ENCODE measurements at regions not wholly inside any gene's neighbourhood (a gene's known extent, or its start where the extent isn't known, plus 50 kb on each side); places are given as distances from the start of the nearest gene placed in this dataset.

DNA sequence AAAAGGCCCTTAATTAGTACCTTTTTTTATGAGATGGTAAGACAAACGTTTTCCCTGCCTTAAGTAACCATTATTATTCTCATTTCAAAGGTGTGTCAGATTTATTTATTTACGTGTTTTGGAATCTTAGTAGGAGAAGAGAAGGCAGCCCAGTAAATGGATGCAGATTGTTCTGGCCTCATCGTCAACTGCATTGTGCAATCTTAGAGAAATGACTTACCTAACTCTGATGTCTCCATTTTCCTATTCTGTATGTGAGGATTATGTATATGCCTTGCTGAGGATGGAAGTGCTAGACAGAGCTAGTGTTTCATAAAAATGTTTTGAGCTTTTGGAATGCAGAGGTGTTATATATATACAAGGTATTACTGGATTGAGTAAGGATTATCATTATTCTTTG lies 97.0 kb upstream of the JAG1 start:
- no peak for ATAC-seq
- no peak for DNase-seq (ENCODE audit: low spot score)

DNA sequence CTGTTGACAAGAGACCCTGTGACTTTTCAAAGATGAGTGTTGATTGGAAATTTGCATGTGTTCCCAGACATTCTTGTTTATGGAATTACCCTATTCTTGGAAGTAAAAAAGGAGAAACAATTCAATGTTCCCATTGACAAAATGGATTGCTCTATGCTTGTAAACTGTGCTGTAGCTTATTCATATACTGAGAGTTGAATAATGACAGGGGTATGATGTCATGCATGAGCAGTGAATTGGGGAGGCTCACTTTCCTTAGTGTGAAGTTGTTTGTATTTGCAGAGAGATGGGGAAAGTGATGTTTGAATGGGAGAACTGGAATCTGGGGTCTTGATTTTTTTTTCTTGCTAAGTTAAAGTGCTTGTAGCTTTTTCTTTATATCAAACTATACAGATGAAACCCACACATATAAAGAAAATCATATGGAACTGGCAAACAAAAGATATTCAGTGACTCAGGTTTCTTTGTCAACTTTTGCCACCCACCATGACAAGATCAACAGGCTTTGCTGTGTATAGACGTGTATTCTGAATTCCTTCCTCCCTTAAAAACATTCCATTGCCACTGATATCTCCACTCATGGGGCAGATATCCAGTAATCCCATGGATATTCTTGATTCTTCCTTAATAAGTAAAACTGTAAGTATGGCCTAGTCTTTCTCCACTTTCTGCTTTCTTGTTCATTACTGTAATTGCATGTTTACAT lies 97.8 kb upstream of the JAG1 start:
- DNase-seq (ENCODE audit: low spot score), result no peak

DNA sequence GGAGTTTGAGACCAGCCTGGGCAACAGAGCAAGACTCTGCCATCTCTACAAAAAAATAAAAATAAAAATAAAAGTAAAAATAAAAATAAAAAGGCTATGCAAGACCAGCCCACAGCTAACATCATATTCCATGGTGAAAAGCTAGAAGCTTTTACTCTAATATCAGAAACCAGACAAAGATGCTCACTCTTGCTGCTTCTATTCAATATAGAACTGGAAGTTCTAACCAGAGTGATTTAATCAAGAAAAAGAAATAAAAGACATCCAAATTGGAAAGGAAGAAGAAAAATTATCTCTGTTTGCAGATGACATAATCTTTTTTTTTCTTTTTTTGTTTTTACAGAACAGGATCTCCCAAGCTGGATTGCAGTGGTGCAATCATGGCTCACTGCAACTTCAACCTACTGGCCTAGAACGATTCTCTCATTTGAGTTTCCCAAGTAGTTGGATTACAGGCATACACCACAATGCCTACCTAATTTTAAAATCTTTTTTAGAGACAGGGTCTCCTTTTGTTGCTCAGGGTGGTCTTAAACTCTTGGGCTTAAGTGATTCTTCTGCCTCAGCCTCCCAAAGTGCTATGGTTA lies 100.7 kb upstream of the JAG1 start:
- no peak for ATAC-seq
- DNase-seq (ENCODE audit: low spot score), result no peak

More for the DNA sequence above, 97.8 kb upstream of the JAG1 start:
- no peak for ATAC-seq

DNA sequence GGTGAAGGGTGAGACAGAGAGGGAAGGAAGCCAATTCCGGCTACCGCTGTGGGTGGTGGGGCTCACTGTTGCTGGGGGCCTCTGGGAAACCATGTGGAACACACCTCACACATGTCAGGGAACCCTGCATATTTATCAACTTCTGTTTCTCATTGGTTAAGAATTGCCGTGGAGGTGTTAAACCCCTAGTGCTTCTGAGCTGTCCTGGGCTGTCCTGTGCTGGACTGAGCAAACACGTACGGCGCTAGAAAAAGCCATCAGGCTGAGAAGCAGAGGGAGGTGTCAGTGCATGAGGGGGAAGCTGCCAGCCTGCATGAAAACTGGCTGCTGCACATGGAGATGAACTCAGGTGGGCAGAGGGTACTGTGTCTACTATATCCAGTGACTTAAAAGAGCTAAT lies 103.9 kb upstream of the JAG1 start:
- ATAC-seq, result no peak
- no peak for DNase-seq (ENCODE audit: low spot score)

DNA sequence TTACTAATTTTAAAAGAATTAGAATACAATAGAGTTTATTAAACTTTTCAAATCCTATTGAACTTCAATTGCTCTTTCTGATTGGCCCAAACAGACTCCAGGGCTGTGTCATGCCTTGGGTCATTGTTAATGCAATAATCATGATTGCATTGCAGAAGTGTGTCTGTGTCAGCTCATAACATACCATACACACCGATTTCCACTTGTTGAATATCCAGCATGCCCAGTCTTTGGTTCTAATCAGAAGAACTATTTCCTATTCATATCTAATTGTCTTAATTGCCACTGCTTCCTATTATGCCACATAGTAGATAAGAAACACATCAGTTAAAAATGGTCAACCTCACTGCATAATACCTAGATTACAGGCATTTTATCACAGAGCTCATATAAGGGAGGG lies 106.1 kb upstream of the JAG1 start:
- no peak for DNase-seq (ENCODE audit: low spot score)
- no peak for ATAC-seq

DNA sequence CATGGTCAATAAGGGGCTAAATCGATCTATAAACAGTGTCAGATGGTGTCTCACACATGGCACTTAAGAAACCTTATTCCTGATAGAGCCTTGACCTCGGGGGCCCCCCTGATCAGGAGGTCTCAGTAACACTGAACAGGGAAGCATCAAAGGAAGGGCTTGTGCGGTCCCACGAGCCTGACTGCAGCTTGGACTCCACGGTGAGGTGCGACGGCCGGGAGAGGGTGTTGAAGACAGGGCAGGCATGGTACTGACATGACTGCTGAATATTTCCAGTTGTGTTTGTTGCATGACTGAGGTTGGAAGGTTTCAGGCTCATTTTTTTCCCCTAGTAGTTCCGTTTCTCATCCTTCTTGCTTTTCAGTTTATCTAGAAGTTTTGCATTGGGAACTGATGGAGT lies 107.1 kb upstream of the JAG1 start:
- ATAC-seq, result no peak
- DNase-seq (ENCODE audit: low spot score), result no peak

DNA sequence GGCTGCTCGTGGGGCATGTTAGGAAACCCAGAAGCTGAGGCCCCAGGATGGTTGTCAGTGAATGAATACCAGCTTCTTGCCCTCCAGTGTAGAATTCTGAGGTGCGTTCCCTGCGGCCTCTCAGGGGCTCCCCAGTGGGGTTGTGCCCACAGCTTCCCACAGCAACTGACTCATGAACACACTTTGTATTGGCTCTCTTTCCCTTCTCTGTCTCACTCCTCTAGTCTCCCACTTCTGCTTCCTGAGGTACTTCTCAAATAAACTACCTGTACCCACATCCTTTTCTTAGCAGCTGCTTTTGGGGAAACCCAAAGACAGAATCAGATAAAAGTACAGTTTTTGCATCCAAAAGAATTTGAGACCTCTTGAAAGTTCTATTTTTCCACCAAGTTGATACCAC lies 107.7 kb upstream of the JAG1 start:
- no peak for DNase-seq (ENCODE audit: low spot score)
- no peak for ATAC-seq

DNA sequence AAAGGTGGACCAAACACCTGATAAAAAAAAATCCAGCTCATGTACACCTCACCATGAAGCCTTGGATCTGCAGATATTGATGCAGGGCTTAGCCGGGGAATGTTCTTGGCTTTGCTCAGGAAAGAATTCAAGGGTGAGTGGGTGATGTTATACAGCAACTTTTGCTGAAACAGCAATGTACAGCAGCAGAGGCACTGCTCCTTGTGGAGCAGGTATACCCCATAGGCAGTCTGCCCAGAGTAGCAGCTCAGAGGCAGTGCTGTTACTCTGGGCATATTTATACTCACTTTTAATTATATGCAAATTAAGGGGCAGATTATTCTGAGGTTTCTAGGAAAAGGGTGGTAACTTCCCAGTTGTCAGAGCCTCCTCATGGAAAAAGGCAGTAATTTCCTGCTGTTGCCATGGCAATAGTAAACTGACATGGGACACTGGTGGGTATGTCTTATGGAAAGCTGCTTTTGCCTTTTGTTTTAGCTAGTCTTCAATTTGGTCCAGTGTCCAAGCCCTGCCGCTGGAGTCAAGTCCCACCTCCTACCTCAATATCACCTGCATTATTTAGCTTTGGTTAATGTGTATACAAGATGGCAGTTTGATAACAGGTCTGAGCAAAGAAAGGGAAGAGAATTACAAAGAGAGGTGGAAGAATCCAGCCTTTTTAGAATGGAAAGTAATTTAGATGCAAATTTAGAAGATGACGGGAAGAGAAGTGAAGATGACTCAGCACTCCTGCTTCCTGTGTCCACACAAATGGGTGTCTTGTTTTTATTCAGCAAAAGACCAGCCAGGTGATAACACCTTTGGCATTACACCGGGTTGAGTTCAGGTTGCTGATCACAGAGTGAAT lies 110.1 kb upstream of the JAG1 start:
- DNase-seq (ENCODE audit: low spot score) (no peak), ATAC-seq (no peak)

DNA sequence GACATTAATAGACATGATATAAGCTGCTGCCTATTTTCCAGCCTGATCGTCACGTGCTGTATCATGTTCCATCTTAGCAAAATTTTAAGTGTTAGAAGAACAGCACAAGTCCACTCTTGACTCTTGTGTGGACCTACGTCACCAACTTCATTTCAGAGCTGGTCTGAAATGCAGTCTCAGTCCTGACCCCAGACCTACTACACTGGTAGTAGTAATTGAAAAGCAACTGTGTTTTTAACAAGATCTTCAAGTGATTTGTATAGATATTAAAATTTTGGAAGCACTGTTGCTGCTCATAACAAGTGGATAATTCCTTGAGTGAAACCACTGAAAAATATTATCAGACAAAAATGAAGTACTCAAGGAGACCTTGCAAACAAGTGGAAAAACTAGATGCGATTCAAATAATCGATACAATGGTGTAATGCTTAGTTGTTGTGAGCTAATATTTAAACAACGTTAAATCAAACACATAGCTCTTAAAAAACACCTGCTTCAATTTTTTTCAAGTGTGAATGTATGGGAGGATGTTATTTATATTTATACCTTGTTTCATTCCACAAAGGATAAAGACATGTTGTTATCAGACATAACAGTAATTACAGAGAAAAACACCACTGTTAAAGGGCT lies 110.9 kb upstream of the JAG1 start:
- DNase-seq (ENCODE audit: low spot score), result no peak
- no peak for ATAC-seq

DNA sequence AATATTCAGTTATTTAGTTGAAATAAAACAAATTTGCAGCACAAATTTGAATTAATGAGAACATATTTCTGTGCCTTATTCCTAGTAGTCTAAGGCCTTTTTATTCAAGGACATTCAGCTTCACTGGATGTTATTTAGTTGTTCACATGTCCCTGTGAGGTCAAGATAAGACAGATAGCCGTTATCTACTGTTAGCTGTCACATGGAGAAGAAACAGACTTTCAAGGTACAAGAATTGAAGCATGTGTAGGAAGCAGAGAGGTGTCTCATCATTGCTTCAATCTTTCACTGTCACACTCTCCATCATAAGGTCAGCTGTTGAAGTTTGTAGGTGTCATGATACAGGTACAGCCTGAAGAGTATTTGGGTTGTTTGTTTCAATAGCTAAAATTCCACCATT lies 112.9 kb upstream of the JAG1 start:
- ATAC-seq (no peak), DNase-seq (ENCODE audit: low spot score) (no peak)

DNA sequence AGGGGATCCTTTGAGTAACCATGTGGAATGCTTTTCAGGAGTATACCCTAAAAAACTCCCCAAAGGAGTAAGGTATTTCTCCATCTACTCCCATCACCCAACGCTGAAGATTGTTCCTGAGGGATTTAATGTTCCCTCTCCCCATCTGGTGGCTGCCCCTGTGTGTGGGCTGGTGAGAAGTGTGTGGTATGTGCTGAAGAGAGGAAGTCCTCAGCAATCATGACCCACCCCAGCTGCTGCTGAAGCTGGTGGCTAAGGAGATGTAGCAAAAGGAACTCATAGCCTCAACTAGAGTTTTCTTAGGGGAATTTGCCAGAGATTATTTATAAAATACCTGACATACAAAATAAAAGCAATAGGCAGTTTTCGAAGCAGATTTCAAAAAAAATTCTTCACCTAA lies 114.3 kb upstream of the JAG1 start:
- ATAC-seq (no peak), DNase-seq (ENCODE audit: low spot score) (no peak)

DNA sequence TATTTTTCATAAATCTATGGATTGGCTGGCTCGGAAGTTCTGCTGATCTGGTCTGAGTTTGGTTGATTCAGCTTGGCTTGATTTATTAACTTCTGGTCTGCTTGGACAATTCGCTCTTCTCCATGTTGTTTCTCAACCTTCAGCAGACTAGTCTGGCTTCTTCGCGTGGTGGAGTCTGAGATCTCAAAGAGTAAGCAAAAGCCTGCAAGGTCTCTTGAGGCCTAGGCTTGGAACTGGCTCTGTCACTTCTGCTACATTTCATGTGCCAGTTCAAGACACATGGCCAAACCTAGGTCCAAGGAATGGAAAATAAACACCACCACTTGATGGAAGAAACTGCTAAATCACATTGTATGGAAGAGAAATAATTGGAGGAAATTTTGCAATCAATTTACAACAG lies 115.1 kb upstream of the JAG1 start:
- DNase-seq (ENCODE audit: low spot score) (no peak), ATAC-seq (no peak)

DNA sequence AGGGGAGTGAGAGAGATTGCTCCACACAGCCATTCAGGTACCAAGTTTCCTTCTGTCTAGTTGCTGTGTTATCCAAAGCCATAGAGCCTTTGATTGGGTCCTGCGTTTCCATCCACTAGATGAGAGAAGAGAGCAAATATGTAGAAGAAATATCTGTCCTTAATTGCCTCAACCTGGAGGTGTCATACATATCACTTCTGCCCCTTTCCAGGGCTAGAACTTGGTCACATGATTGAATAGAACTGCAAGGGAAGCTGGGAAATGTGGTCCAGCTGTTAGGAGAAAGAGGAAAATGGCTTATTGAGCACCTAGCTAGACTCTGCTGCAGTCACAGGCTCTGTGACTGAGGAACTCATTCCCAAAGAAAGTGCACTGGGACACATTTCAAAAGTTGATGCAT lies 115.6 kb upstream of the JAG1 start:
- no peak for DNase-seq (ENCODE audit: low spot score)
- no peak for ATAC-seq

DNA sequence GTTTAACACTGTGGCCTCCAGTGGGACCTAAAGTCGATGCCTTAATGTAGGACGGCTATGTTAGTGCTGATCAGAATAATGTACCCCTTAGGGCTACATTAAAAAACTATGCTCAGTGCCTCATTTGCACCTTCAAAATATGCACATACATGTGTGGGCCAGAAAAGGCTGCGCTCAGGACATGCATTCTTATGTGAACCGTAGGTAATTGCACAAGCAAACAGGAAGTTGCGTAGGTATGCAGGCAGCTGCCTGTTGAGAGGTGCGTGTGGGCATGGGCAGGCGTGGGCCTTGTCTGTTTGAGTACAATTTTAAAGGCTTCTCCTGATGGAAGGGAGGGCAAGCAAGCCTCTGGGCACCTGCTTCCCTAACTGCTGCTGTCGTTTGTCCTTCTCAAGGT lies 116.2 kb upstream of the JAG1 start:
- ATAC-seq (no peak), DNase-seq (ENCODE audit: low spot score) (no peak)

DNA sequence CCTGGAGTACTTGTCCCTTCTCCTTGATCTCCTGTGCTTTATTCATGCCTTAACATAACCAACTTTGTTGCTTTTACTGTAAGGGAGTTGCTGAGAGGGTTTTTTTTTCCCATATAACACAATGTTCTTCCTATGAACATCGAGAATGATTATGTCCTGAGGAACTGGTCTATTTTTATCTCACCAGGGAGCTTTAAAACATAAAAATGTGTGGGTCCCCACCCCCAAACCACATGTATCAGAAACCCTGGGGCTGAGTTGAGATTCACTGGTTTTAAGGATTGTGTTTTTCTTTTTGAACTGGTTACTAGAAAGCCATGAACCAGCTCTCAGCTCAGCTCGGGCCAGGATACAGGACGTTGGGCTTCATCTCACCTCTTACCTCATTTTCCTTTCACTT lies 118.5 kb upstream of the JAG1 start:
- DNase-seq (ENCODE audit: low spot score), result no peak
- ATAC-seq, result no peak

DNA sequence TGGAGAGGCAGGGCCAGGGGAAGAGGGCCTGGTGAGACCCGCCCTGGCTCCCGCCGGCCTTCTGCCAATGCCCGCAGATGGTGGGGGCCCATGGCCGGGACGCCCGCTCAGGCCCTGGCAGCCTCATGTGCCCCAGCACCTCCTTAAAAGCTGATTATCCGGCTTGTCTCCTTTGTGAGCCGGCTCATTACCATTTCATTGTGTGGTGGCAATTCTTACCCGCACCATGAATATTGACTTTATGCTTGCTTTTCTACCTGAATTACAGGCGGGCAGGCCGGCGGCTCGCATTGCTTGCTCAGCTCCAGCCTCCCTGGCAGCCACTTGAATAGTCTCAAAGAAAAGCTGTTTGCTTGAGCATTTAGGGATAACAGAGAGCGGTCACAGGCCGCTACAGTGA lies 120.0 kb upstream of the JAG1 start:
- ATAC-seq (no peak), DNase-seq (ENCODE audit: low spot score) (no peak)

DNA sequence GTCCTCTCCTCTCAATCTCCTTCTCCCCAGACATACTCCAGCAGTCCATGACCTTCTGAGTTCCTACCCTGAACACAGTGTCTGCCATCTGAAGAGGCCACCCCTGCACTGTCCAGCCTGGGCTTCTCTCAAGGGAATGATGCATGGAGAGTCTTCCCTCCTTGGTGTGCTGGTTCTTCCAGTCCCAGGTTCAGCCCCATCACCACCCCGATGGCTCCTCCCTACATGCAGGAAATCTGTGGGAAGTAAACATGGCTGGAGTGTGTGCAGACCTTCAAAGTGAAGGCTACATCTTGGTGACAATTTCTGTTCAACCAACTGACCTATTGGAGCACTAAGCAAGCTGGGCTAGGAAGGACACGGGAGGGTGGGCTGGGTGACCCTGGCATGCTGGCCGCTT lies 121.0 kb upstream of the JAG1 start:
- no peak for DNase-seq (ENCODE audit: low spot score)

DNA sequence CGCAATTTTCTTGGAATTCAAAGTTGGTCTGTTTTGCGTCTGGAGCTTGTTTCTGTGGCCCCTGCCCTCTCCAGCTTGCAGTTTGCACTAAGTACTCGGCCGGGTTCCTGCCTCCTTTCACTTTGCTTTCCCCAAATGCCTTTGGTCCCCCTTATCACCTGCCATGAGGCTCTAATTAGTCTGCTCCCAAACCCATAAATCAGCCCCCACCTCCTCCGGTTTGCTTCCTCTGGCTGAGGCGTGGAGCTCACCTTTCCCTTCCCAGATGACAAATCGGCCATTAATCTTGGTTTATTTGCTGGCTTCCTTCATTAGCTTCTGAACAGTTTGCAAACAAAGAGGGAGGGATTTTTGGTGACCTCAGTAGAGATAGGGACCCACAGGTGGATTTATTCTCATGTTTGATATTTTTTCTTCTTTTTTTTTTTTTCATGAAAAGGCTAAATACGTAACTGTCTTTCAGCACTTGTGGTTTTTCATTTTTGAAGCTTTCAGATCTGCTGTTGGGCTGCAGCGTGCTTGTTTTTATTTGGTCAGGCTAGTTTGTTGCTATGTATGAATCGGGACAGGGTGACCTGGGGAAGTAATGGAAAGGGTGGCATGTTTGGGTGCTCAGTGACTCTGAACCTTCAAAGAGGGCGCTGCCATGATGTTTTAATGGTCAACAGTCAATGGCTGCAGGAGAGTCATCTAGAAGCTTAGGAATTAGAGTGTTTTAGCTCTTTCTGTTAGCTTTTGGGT lies 121.7 kb upstream of the JAG1 start:
- no peak for ATAC-seq
- DNase-seq (ENCODE audit: low spot score), result no peak

More for the DNA sequence above, 121.0 kb upstream of the JAG1 start:
- ATAC-seq, result no peak

DNA sequence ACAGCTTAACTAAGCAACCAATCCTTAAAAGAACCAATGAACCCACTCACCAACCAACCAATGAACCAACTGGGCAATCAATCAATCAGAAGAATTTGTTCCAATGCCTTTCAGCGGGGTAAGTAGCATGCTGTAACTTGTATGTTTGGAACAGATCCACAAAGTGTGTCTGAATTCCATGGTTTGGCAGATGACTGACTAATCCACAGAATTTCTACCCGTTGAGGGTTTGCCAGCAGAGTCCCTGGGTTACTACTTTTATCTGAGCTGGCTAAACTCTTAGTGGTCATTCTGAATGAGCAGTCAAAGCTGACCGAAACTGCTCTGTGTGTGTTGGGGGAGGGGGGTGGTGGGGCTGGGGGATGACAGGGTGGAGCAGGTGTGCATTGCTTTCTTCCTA lies 125.0 kb upstream of the JAG1 start:
- DNase-seq (ENCODE audit: low spot score) (no peak), ATAC-seq (no peak)

DNA sequence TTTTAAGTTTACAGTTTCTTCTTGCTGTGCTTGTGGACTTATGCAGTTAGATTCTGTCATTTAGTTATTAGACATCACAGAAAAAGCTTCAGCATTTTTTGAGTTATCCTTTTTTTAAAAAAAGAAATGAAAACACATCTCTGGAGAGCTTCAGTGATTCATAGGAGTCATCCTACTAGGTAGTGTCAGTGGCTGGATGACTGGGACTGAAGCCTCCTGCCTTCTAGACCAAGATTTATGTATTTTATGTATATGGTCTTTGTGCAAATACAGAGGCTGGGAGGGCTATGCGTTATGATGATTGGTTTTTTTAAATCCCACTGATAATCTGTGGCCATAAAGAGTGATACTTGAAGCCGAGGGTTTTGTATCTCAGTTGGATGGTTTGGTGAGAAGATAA lies 125.9 kb upstream of the JAG1 start:
- DNase-seq (ENCODE audit: low spot score), result no peak
- ATAC-seq, result no peak

DNA sequence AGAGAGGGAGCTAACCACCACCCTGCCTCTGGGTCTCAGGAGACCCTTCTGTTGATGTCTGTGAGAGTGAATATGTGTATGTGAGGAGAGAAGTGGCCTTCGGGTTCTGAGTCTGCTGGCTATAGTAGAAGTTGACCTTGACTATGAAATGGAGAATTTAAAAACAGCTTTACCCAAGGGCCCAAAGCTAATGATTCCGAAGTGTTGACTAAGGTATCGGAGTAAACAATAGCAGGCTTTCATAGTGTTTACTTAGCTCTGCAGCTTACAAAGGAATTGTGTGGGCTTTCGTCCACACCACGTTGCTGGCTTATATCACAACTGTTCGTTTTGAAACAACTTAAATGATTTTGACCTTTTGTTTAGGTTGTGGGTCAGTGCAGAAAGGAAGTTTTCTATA lies 126.5 kb upstream of the JAG1 start:
- ATAC-seq (no peak), DNase-seq (ENCODE audit: low spot score) (no peak)
